Liver (tissue), 8 donors: ENCODE measurements at regions not wholly inside any gene's neighbourhood (a gene's known extent, or its start where the extent isn't known, plus 50 kb on each side); places are given as distances from the start of the nearest gene placed in this dataset.

ENCODE experiments used
- DNase-seq: peaks from one replicate; pipeline ENCODE4 v3.0.0-alpha.2; 2017; ENCODE audit warnings: low spot score
- H3K27ac ChIP-seq, 2 donors: one replicate each; pipeline ENCODE4 v1.7.0; 2013; ENCODE audit warnings: inconsistent platforms in 2 of 2, low read length in 2 of 2, control low read depth in 1 of 2, low read depth in 1 of 2, mild to moderate bottlenecking in 1 of 2
- H3K27me3 ChIP-seq, 4 donors: one replicate each; pipeline versions ENCODE4 v1.6.1 to v1.7.0; 2013; ENCODE audit warnings: low read length in 3 of 4, inconsistent platforms in 1 of 4, mild to moderate bottlenecking in 1 of 4, moderate library complexity in 1 of 4; ENCODE audit not compliant: control insufficient read depth in 4 of 4, insufficient read depth in 4 of 4
- H3K36me3 ChIP-seq, 4 donors: one replicate each; pipeline versions ENCODE4 v1.6.1 to v1.7.0; 2013; ENCODE audit warnings: low read length in 3 of 4, mild to moderate bottlenecking in 3 of 4, low read depth in 1 of 4, moderate library complexity in 1 of 4; ENCODE audit not compliant: control insufficient read depth in 4 of 4, insufficient read depth in 3 of 4
- H3K4me1 ChIP-seq, 4 donors: one replicate each; pipeline versions ENCODE4 v1.6.1 to v1.7.0; 2013; ENCODE audit warnings: low read length in 3 of 4, mild to moderate bottlenecking in 3 of 4, moderate library complexity in 1 of 4; ENCODE audit not compliant: control insufficient read depth in 4 of 4, insufficient read depth in 4 of 4
- H3K4me3 ChIP-seq, 3 donors: one replicate each; pipeline versions ENCODE4 v1.6.1 to v1.7.0; 2013; ENCODE audit warnings: low read length in 3 of 3, control low read depth in 1 of 3, low read depth in 1 of 3, mild to moderate bottlenecking in 1 of 3
- H3K9ac ChIP-seq, 2 donors: one replicate each; pipeline ENCODE4 v1.7.0; 2013; ENCODE audit warnings: low read length in 2 of 2, mild to moderate bottlenecking in 2 of 2, moderate library complexity in 2 of 2, control low read depth in 1 of 2, low read depth in 1 of 2
- H3K9me3 ChIP-seq, 4 donors: one replicate each; pipeline versions ENCODE4 v1.6.1 to v1.7.0; 2013; ENCODE audit warnings: low read length in 3 of 4; ENCODE audit not compliant: control insufficient read depth in 4 of 4
- EGR1 ChIP-seq, 2 donors: IDR thresholded peaks; 2 replicates each; pipeline ENCODE4 v1.6.1; 2016 to 2018; ENCODE audit warnings: antibody characterized with exemption in 2 of 2, low read depth in 2 of 2
- FOXA1 ChIP-seq: IDR thresholded peaks from 2 replicates; pipeline ENCODE4 v1.6.1; 2016; ENCODE audit warnings: antibody characterized with exemption
- FOXA2 ChIP-seq: IDR thresholded peaks from 2 replicates; pipeline ENCODE4 v1.6.1; 2016; ENCODE audit warnings: antibody characterized with exemption
- GABPA ChIP-seq, 2 donors: IDR thresholded peaks in 1 of 2; conservative IDR thresholded peaks in 1 of 2; 2 replicates each; pipeline ENCODE4 v1.6.1; 2016; ENCODE audit warnings: antibody characterized with exemption in 2 of 2, mild to moderate bottlenecking in 1 of 2, moderate library complexity in 1 of 2
- HNF4A ChIP-seq, 2 donors: conservative IDR thresholded peaks; 2 replicates each; pipeline ENCODE4 v1.6.1; 2016; ENCODE audit warnings: antibody characterized with exemption in 2 of 2, mild to moderate bottlenecking in 2 of 2
- HNF4G ChIP-seq: IDR thresholded peaks from 2 replicates; pipeline ENCODE4 v1.6.1; 2016; ENCODE audit warnings: antibody characterized with exemption
- JUND ChIP-seq, 2 donors: IDR thresholded peaks; 2 replicates each; pipeline ENCODE4 v1.6.1; 2016; ENCODE audit warnings: antibody characterized with exemption in 2 of 2
- MAX ChIP-seq: IDR thresholded peaks from 2 replicates; pipeline ENCODE4 v1.6.1; 2016; ENCODE audit warnings: antibody characterized with exemption
- NR2F2 ChIP-seq: IDR thresholded peaks from 2 replicates; pipeline ENCODE4 v1.6.1; 2016; ENCODE audit warnings: antibody characterized with exemption
- RAD21 ChIP-seq, 2 donors: IDR thresholded peaks; 2 replicates each; pipeline ENCODE4 v1.6.1; 2016; ENCODE audit warnings: antibody characterized with exemption in 2 of 2, mild to moderate bottlenecking in 2 of 2
- RXRA ChIP-seq, 2 donors: IDR thresholded peaks; 2 replicates each; pipeline ENCODE4 v1.6.1; 2017 to 2018; ENCODE audit warnings: antibody characterized with exemption in 2 of 2, mild to moderate bottlenecking in 1 of 2
- SP1 ChIP-seq: IDR thresholded peaks from 2 replicates; pipeline ENCODE4 v1.6.1; 2018; ENCODE audit warnings: antibody characterized with exemption, mild to moderate bottlenecking
- TAF1 ChIP-seq: conservative IDR thresholded peaks from 2 replicates; pipeline ENCODE4 v1.6.1; 2016; ENCODE audit warnings: antibody characterized with exemption, mild to moderate bottlenecking
- YY1 ChIP-seq: IDR thresholded peaks from 2 replicates; pipeline ENCODE4 v1.6.1; 2016; ENCODE audit warnings: antibody characterized with exemption, mild to moderate bottlenecking
- ZBTB33 ChIP-seq: IDR thresholded peaks from 2 replicates; pipeline ENCODE4 v1.6.1; 2016; ENCODE audit warnings: antibody characterized with exemption
- WGBS: extraction: QIAGEN DNeasy Blood & Tissue Kit; methylation state at CpG from one replicate; pipeline ENCODE4 v1.1.7; 2013; 5-methylcytosine and 5-hydroxymethylcytosine counted together
- TF ChIP-seq, protein P1 (sequence below): IDR thresholded peaks from 2 replicates; pipeline ENCODE4 v1.6.1; 2016; ENCODE audit warnings: antibody characterized with exemption
- TF ChIP-seq, protein P2 (sequence below): IDR thresholded peaks from 2 replicates; pipeline ENCODE4 v1.6.1; 2016; ENCODE audit warnings: antibody characterized with exemption, mild to moderate bottlenecking
- TF ChIP-seq, protein P3 (sequence below): fragments of 150-350 bp; IDR thresholded peaks from 2 replicates; pipeline ENCODE4 v1.5.1; 2017; ENCODE audit warnings: improper control_type of control experiment, low read depth, low read length; ENCODE audit not compliant: missing input control
- donor health status: healthy.
- donor health status: healthy.
- donor health status: healthy.
- donor health status: healthy.
- donor health status: healthy.

DNA sequence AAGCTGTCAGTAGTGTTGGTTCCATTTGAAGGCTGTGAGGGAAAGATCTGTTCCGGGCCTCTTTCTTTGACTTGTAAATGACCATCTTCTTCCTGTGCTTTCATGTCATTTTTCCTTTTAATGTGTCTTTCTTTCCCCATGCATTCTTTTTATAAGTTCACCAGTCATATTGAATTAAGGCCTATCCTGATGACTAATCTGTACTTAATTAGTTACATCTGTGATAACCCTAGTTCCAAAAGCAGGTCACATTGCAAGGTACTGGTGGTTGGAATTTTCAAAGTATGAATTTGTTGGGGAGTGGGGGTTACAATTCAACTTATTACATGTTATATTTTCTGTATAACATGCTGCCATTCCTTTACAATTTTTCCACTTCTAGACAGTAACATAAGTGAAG lies 1642.1 kb upstream of the FLRT2 start:
- Histone ChIP-seq H3K27ac (no peak overlapping the region), H3K27me3 (no peaks in the 10 kb centered on the region), H3K4me3 (no peak overlapping the region), H3K36me3 (no peaks in the 10 kb centered on the region), H3K9me3 (no peaks in the 10 kb centered on the region), H3K4me1 (no peaks in the 10 kb centered on the region), H3K9ac (no peak overlapping the region)
- 81% methylated on average over 1 of the region's 1 CpG for WGBS
- DNase-seq: no peak
- no peak for TF ChIP-seq HNF4A (conservative IDR thresholded peaks at IDR 0.05)
- no peak for TF ChIP-seq MAX
- TF ChIP-seq, protein P1, sequence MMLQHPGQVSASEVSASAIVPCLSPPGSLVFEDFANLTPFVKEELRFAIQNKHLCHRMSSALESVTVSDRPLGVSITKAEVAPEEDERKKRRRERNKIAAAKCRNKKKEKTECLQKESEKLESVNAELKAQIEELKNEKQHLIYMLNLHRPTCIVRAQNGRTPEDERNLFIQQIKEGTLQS: no peak
- no peak for TF ChIP-seq JUND (IDR thresholded peaks at IDR 0.05)
- no peak for TF ChIP-seq FOXA1
- no peak for TF ChIP-seq EGR1 (IDR thresholded peaks at IDR 0.05; ENCODE audit: low read depth in 2 of 2)
- TF ChIP-seq, protein P2, sequence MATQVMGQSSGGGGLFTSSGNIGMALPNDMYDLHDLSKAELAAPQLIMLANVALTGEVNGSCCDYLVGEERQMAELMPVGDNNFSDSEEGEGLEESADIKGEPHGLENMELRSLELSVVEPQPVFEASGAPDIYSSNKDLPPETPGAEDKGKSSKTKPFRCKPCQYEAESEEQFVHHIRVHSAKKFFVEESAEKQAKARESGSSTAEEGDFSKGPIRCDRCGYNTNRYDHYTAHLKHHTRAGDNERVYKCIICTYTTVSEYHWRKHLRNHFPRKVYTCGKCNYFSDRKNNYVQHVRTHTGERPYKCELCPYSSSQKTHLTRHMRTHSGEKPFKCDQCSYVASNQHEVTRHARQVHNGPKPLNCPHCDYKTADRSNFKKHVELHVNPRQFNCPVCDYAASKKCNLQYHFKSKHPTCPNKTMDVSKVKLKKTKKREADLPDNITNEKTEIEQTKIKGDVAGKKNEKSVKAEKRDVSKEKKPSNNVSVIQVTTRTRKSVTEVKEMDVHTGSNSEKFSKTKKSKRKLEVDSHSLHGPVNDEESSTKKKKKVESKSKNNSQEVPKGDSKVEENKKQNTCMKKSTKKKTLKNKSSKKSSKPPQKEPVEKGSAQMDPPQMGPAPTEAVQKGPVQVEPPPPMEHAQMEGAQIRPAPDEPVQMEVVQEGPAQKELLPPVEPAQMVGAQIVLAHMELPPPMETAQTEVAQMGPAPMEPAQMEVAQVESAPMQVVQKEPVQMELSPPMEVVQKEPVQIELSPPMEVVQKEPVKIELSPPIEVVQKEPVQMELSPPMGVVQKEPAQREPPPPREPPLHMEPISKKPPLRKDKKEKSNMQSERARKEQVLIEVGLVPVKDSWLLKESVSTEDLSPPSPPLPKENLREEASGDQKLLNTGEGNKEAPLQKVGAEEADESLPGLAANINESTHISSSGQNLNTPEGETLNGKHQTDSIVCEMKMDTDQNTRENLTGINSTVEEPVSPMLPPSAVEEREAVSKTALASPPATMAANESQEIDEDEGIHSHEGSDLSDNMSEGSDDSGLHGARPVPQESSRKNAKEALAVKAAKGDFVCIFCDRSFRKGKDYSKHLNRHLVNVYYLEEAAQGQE: no peak
- TF ChIP-seq, protein P3, sequence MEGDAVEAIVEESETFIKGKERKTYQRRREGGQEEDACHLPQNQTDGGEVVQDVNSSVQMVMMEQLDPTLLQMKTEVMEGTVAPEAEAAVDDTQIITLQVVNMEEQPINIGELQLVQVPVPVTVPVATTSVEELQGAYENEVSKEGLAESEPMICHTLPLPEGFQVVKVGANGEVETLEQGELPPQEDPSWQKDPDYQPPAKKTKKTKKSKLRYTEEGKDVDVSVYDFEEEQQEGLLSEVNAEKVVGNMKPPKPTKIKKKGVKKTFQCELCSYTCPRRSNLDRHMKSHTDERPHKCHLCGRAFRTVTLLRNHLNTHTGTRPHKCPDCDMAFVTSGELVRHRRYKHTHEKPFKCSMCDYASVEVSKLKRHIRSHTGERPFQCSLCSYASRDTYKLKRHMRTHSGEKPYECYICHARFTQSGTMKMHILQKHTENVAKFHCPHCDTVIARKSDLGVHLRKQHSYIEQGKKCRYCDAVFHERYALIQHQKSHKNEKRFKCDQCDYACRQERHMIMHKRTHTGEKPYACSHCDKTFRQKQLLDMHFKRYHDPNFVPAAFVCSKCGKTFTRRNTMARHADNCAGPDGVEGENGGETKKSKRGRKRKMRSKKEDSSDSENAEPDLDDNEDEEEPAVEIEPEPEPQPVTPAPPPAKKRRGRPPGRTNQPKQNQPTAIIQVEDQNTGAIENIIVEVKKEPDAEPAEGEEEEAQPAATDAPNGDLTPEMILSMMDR: no peak
- no peak for TF ChIP-seq GABPA (IDR thresholded peaks at IDR 0.05 in 1 of 2, conservative IDR thresholded peaks at IDR 0.05 in 1 of 2)
- no peak for TF ChIP-seq YY1
- no peak for TF ChIP-seq RXRA (IDR thresholded peaks at IDR 0.05)
- TF ChIP-seq RAD21 (IDR thresholded peaks at IDR 0.05): no peak
- no peak for TF ChIP-seq FOXA2
- TF ChIP-seq SP1: no peak
- no peak for TF ChIP-seq TAF1
- TF ChIP-seq NR2F2: no peak
- TF ChIP-seq HNF4G: no peak
- no peak for TF ChIP-seq ZBTB33

DNA sequence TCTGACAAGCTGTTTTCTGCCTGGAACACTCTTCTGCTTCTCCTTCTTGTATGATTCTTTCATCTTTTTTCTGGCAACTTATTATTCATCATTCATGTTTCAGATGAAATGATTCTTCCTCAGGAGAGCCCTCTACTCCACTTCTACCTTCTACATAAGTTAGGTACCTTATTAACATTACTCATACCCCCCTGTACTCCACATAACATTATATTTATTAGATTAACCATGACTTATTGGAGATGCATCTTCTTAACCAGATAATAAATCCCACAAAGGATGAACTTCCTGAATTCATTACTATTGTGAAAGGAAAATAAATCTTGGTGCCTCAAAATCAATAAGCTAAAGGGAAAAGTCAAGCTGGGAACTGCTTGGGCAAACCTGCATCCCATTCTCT lies 1636.5 kb upstream of the FLRT2 start:
- Histone ChIP-seq H3K27ac (no peak overlapping the region), H3K9ac (no peak overlapping the region), H3K4me1 (no peaks in the 10 kb centered on the region), H3K9me3 (no peaks in the 10 kb centered on the region), H3K36me3 (no peaks in the 10 kb centered on the region), H3K4me3 (no peak overlapping the region), H3K27me3 (no peaks in the 10 kb centered on the region)
- no peak for DNase-seq
- TF ChIP-seq RAD21 (IDR thresholded peaks at IDR 0.05): no peak
- no peak for TF ChIP-seq YY1
- no peak for TF ChIP-seq GABPA (IDR thresholded peaks at IDR 0.05 in 1 of 2, conservative IDR thresholded peaks at IDR 0.05 in 1 of 2)
- TF ChIP-seq HNF4G: no peak
- TF ChIP-seq, protein P3: no peak
- TF ChIP-seq FOXA2: no peak
- TF ChIP-seq, protein P1: no peak
- TF ChIP-seq NR2F2: no peak
- TF ChIP-seq, protein P2: no peak
